Activated gamma-delta T cell (primary cell): ENCODE measurements at regions not wholly inside any gene's neighbourhood (a gene's known extent, or its start where the extent isn't known, plus 50 kb on each side); places are given as distances from the start of the nearest gene placed in this dataset.
A peak's percentile ranks its signal among the peaks of the same experiment; 100 is the strongest.
"Not testable (repeated sequence)": the region's sequence is repeated elsewhere in the genome, so short reads cannot be mapped to it uniquely, and the experiment has no call there.

Source experiments
- DNase-seq: peaks from one replicate; lab custom pipeline; 2025; lab: John Stamatoyannopoulos, UW

DNA sequence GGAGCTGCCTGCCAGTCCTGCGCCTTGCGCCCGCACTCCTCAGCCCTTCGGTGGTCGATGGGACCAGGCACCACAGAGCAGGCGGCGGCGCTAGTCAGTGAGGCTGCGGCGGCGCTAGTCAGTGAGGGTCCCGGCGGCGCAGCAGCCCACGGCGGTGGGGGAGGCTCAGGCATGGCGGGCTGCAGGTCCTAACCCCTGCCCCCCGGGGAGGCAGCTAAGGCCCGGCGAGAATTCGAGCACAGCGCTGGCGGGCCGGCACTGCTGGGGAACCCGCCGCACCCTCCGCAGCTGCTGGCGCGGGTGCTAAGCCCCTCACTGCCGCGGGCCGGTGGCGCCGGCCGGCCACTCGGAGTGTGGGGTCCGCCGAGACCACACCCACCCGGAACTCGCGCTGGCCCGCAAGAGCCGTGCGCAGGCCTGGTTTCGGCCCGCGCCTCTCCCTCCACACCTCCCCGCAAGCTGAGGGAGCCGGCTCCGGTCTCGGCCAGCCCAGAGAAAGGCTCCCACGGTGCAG lies 867.4 kb downstream of the DSC3 start:
- peak; percentile 12 for DNase-seq

DNA sequence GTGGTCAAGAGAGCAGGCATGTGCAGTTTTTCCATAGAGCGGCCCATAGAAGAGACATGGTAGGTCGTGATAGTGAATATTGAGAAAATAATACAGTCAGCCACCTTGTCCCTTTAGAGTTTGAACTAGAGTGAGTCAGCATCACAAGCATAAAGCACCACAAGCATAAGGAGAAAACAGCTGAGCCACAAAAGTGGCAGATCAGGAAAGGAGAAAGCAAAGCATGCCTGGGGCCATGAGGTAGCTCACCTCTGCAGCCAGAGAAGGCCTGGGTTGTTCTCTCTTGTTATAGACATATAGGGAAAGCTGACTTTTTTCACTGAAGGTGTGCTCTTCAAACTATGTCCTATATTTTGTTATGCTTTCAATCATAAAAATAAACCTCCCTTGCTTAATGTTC lies 879.0 kb downstream of the DSC3 start:
- no peak for DNase-seq

GRCh38 chr18:30160124-30160523 lies 882.4 kb downstream of the DSC3 start:
- DNase-seq, result no peak

DNA sequence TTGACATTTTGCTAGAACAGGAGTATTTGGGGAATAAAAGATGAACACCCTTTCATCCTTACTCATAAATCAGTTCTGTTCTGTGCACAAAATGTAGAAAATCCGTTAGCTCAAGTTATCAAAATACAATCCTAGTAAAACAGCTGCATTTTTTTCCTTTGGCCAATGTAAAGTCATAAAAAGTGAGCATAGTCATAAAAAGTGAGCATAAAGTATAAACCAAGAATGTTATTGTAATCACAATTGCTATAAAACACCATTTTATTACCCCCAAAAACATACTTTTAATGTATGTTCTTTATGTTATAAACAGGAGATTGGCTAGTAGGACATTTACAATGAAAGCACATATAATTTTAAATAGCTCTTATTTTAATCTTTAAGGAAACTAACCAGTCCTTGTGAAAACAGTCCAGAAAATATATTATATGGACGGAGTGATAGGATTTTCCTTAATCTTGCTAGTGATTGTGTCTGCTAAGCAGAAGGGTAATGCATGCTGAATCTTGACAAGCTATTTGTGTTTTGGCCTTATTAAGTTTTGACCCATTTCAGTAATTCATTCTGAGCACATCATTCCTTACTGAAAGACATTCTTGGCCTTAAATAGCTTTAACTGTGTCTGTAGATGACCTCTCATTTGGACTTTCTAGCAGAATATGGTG lies 891.8 kb downstream of the DSC3 start:
- no peak for DNase-seq

DNA sequence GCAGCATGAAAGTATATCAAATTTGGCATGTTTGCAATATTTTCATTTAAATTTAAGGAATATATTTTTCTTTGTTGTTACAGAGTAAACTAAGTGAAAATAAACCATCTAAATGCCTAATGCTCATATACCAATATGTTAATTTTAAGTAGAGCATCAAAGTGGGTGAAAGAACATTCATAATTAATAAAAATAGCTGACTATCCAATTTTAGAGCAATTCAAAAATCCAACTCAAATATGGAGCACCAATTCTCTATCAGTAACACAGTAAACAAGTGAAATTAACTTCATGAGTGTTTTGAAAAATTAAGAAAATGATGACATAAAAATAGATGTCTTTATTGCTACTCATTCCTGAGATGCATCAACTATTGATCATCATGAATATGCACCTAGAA lies 893.0 kb downstream of the DSC3 start:
- DNase-seq, result no peak

DNA sequence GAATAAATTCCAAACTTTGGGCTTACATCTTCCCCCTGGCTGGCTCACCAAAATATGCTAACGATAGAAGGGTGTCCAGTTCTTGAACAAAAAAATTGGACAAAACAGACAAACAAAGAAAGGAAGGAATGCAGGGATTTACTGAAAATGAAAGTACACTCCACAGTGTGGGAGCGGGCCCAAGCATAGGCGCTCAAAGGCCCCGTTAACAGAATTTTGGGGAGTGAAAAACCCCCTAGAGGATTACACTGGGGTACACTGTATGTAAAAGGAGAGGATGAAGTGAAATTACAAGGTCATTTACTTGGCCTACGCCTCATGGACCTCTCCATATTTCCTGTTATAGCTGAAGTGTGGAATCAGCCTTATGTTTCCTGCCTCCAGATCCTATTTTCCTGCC lies 899.7 kb downstream of the DSC3 start:
- DNase-seq, result no peak

DNA sequence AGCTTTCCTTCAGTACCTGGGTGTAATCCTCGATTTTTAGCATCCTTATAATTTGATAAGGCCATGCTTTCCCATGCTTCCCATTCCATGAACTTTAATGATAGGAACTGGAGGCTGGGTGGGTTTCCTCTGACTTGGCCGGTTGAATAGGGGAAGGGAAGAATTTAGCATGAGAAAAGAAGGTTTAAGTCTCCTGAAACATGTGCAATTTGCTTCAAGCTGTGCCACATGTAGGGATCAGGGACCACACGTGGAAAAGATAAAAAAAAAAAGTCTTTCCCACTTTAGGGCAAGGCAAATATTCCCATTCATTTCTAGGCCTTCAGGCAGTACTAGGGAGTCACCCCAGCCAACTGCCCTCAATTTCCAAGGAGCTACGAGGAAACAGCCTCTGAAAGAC lies 900.3 kb downstream of the DSC3 start:
- no peak for DNase-seq

- not testable (repeated sequence) for DNase-seq
Measured at GRCh38 chr18:30141506-30141905, 901.0 kb downstream of the DSC3 start.

DNA sequence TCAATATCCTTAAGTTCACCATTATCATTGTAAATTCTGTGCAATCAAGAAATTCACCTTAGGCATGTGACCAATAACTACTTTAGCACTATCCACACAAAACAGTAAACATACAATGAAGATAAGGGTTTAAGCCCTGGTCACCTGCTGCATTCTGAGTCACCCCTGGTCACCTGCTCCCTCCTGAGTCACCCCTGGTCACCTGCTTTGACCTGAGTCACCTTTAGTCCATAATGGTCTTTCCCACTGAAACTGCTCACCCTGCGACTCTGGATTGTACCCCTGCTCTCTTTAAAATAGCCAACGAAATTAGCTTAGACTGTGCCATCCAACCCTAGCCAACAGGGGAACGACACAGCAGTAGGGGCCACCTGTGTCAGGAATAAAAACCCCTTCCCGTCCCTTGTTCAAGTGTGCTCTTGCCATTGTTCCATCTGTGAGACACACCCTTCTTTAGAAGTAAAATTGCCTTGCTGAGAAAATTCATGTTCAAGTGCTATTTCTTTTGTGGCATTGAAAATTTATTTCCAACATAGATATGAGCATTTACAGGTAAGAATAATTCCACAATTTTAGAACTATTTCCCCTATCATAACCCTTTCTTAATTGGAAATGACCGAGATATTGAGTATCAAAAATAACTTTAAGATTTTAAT lies 902.8 kb downstream of the DSC3 start:
- DNase-seq, result no peak

- DNase-seq, result no peak
Measured at GRCh38 chr18:30135938-30136337, 906.6 kb downstream of the DSC3 start.

GRCh38 chr18:30134020-30134419 lies 908.5 kb downstream of the DSC3 start:
- DNase-seq, result no peak

GRCh38 chr18:30132959-30133358 lies 909.6 kb downstream of the DSC3 start:
- DNase-seq, result no peak

DNA sequence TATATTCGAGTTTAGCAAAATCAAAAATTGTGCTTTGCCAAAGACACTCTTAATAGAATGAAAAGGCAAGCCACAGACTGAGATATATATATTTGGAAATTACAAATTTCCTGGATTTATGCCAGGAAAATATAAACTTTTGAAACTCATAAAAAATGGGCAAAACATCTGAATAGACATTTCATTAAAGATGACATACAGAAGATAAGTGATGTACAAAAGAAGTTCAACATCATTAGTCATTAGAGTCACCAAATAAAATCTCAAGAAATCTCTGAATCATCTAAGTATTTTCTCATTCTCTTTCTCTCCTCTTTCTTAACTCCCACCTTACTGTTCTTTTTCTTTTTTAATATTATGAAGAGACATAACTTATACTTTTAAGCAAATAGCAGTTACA lies 921.1 kb downstream of the DSC3 start:
- DNase-seq, result no peak

- DNase-seq, result no peak
Measured at GRCh38 chr18:30113454-30113853, 929.1 kb downstream of the DSC3 start.

GRCh38 chr18:30106356-30106755 lies 936.2 kb downstream of the DSC3 start:
- no peak for DNase-seq

DNA sequence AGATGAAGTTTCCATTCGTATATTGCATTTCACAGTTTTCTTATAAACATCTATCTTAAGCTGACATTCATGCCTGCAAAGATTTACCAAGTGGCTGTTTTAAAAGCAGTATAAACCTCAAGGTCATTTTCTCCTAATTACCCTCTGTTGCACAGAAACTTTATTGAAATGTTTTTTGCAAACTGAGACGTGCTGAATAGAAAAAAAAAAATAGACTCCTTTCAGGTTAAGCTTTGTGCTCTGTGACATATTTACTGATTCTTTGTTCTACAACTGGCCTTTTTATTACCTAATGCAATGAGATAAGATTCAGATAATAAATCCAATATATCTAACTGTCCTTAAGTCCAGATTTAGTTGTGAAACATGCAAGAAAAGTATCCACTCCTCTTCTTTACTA lies 938.7 kb downstream of the DSC3 start:
- DNase-seq, result no peak

DNA sequence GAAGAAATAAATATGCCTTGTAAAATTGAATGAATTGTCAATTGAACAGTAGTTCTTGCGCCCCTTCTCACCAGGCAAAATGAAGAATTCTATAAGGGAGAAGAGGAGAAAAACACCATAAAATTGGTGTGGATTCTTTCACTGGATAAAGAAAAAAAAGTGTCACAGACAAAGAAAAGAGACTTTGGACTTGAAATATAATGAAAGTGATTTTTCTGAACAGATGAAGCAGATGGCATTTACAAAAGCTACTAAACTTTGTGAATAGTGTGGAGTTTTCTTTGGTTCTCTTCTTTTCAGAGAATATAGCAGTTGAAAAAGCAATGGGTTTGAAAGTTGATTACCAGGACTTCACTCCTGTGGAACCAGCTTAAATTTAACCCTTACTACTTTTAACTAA lies 945.7 kb downstream of the DSC3 start:
- no peak for DNase-seq

GRCh38 chr18:30094556-30094955 lies 948.0 kb downstream of the DSC3 start:
- DNase-seq, result no peak

DNA sequence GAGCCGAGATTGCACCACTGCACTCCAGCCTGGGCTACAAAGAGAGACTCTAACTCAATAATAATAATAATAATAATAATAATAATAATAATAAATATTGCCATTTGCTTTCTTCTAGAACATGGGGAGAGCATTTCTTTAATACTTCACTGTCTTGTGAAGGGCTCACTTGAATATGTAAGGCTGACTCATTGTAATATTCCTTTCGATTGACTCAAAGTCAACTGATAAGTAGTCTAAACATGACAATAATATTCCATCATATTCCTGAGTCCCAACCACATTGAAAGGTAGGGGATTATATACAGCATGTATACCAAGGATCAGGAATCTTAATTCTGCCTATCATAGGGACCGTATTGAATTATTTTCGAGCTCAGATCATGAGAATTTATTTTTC lies 949.2 kb downstream of the DSC3 start:
- no peak for DNase-seq

GRCh38 chr18:30088238-30089015 lies 954.1 kb downstream of the DSC3 start:
- no peak for DNase-seq

DNA sequence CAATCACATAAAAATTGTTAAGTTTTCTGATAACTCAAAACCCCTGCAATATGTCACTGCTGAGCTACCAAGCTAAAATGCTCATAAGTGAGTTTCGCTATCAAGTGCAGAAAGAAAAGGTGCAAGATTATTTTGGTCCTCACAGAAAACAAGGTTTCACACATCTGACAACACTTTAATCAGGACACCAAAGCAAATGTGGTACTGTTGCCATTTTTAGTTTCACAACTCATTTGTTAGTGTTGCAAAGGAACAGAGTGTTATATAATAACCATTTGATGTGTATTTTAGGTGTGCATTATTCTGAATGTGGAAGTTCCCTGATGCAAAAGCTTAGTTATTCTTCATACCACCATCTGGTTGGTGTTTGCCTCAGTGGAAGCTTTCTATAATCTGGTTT lies 956.2 kb downstream of the DSC3 start:
- DNase-seq, result no peak

- DNase-seq, result no peak
Measured at GRCh38 chr18:30081122-30081521, 961.4 kb downstream of the DSC3 start.
